SU-DHL-6 (cell line): ENCODE measurements at regions not wholly inside any gene's neighbourhood (a gene's known extent, or its start where the extent isn't known, plus 50 kb on each side); places are given as distances from the start of the nearest gene placed in this dataset.

Experiments used
- EZH2phosphoT487 ChIP-seq: fragments of 200-600 bp; sonication (generic), shearing (Covaris generic); conservative IDR thresholded peaks from 2 replicates; pipeline ENCODE4 v1.6.1; 2018; ENCODE audit warnings: mild to moderate bottlenecking, antibody characterized with exemption, low read length, moderate library complexity, mixed read lengths
- TF ChIP-seq, protein P1 (sequence below): fragments of 200-600 bp; sonication (generic); IDR thresholded peaks from one replicate; pipeline ENCODE4 v1.5.1; 2017; ENCODE audit warnings: antibody characterized with exemption, mild to moderate bottlenecking, low read length, moderate library complexity; ENCODE audit not compliant: insufficient read depth, poor library complexity, severe bottlenecking

- TF ChIP-seq, protein P1, sequence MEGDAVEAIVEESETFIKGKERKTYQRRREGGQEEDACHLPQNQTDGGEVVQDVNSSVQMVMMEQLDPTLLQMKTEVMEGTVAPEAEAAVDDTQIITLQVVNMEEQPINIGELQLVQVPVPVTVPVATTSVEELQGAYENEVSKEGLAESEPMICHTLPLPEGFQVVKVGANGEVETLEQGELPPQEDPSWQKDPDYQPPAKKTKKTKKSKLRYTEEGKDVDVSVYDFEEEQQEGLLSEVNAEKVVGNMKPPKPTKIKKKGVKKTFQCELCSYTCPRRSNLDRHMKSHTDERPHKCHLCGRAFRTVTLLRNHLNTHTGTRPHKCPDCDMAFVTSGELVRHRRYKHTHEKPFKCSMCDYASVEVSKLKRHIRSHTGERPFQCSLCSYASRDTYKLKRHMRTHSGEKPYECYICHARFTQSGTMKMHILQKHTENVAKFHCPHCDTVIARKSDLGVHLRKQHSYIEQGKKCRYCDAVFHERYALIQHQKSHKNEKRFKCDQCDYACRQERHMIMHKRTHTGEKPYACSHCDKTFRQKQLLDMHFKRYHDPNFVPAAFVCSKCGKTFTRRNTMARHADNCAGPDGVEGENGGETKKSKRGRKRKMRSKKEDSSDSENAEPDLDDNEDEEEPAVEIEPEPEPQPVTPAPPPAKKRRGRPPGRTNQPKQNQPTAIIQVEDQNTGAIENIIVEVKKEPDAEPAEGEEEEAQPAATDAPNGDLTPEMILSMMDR, result no peak
- TF ChIP-seq EZH2phosphoT487, result no peak
Measured at GRCh38 chrX:45807572-45808425, 607.1 kb upstream of the DIPK2B start.
